Prostate gland (tissue), 2 donors: ENCODE measurements at regions not wholly inside any gene's neighbourhood (a gene's known extent, or its start where the extent isn't known, plus 50 kb on each side); places are given as distances from the start of the nearest gene placed in this dataset.

Source experiments
- POLR2A ChIP-seq: fragments of 450-650 bp; IDR thresholded peaks from one replicate; pipeline ENCODE4 v1.6.1; 2016; ENCODE audit warnings: antibody characterized with exemption, mild to moderate bottlenecking
- POLR2AphosphoS5 ChIP-seq: sonication (generic); formaldehyde crosslinking; IDR thresholded peaks from one replicate; pipeline ENCODE4 v1.6.1; 2017; ENCODE audit warnings: antibody characterized with exemption
- TF ChIP-seq, protein P1 (sequence below), 4 experiments: fragments of 200-600 bp in 2 of 4; fragments of 450-650 bp in 2 of 4; sonication (generic) in 2 of 4; IDR thresholded peaks; 1 replicate in 3 of 4; 2 replicates in 1 of 4; pipeline ENCODE4 v1.5.1; 2016 to 2019; ENCODE audit warnings: antibody characterized with exemption in 4 of 4, mild to moderate bottlenecking in 2 of 4, moderate library complexity in 2 of 4

DNA sequence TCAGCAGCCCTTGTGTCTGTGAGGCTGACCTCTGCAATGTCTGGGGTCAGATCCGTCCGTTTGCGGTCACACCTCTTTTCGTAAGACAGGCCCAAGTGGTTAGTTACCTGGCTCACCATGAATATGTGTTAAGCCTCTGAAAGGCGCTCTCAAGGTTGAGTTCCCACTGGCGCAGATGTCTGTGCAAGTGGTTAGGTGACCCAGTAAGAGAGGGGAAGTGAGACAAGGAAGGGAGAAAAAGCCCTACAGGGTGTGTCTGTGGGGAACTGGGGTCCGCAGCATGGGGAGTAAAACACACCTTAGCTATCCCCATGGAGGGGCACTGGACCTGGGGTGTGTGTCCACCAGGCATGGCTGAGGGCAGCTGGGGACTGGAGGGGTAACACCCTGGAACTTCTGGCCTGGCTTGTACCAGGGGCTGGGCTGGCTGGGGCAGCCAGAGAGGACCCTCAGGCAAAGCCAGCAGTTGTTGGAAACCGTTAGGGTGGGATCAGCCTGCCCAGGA, 391.6 kb upstream of the PROK2 start:
- TF ChIP-seq, protein P1, sequence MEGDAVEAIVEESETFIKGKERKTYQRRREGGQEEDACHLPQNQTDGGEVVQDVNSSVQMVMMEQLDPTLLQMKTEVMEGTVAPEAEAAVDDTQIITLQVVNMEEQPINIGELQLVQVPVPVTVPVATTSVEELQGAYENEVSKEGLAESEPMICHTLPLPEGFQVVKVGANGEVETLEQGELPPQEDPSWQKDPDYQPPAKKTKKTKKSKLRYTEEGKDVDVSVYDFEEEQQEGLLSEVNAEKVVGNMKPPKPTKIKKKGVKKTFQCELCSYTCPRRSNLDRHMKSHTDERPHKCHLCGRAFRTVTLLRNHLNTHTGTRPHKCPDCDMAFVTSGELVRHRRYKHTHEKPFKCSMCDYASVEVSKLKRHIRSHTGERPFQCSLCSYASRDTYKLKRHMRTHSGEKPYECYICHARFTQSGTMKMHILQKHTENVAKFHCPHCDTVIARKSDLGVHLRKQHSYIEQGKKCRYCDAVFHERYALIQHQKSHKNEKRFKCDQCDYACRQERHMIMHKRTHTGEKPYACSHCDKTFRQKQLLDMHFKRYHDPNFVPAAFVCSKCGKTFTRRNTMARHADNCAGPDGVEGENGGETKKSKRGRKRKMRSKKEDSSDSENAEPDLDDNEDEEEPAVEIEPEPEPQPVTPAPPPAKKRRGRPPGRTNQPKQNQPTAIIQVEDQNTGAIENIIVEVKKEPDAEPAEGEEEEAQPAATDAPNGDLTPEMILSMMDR (IDR thresholded peaks at IDR 0.05), result no peak
- TF ChIP-seq POLR2A (no peak), POLR2AphosphoS5 (no peak)
